Urinary bladder (tissue), 3 donors: ENCODE measurements at regions not wholly inside any gene's neighbourhood (a gene's known extent, or its start where the extent isn't known, plus 50 kb on each side); places are given as distances from the start of the nearest gene placed in this dataset.

Source experiments
- DNase-seq: peaks from one replicate; pipeline ENCODE4 v3.0.0-alpha.2; 2015; ENCODE audit errors: extremely low spot score
- H3K27ac ChIP-seq: one replicate; pipeline ENCODE4 v1.5.1; 2013; ENCODE audit warnings: low read depth, mild to moderate bottlenecking, moderate library complexity
- H3K36me3 ChIP-seq: one replicate; pipeline ENCODE4 v1.6.1; 2013; ENCODE audit warnings: mild to moderate bottlenecking, moderate library complexity; ENCODE audit not compliant: insufficient read depth
- H3K4me1 ChIP-seq: one replicate; pipeline ENCODE4 v1.6.1; 2013; ENCODE audit warnings: mild to moderate bottlenecking, moderate library complexity; ENCODE audit not compliant: insufficient read depth
- H3K4me3 ChIP-seq: one replicate; pipeline ENCODE4 v1.5.1; 2013; ENCODE audit warnings: low read depth, low read length
- WGBS: extraction: QIAGEN DNeasy Blood & Tissue Kit; methylation state at CpG from one replicate; pipeline ENCODE4 v1.1.7; 2013; 5-methylcytosine and 5-hydroxymethylcytosine counted together
- donor health status: healthy with polysubstance abuse.
- donor health status: healthy.

- WGBS = 95% methylated on average over 3 of the region's 3 CpGs
- no peaks in the 10 kb centered on the region for H3K4me1 ChIP-seq
- H3K4me3 ChIP-seq = no peak overlapping the region
- DNase-seq = no peak
- no peak overlapping the region for H3K27ac ChIP-seq
- no peaks in the 10 kb centered on the region for H3K36me3 ChIP-seq
Measured at GRCh38 chr1:213681788-213682340, 305.9 kb upstream of the PROX1 start.

- DNase-seq = no peak
- H3K4me1 ChIP-seq = no peaks in the 10 kb centered on the region
- H3K4me3 ChIP-seq = no peak overlapping the region
- H3K27ac ChIP-seq = no peak overlapping the region
- no peaks in the 10 kb centered on the region for H3K36me3 ChIP-seq
- WGBS = 74% methylated on average over 7 of the region's 7 CpGs
Measured at GRCh38 chr1:213683529-213683928, 304.2 kb upstream of the PROX1 start.

GRCh38 chr1:213684454-213684853, 303.3 kb upstream of the PROX1 start:
- WGBS = 94% methylated on average over 3 of the region's 3 CpGs
- no peak for DNase-seq
- no peaks in the 10 kb centered on the region for H3K4me1 ChIP-seq
- H3K4me3 ChIP-seq = no peak overlapping the region
- H3K36me3 ChIP-seq = no peaks in the 10 kb centered on the region
- H3K27ac ChIP-seq = no peak overlapping the region

DNA sequence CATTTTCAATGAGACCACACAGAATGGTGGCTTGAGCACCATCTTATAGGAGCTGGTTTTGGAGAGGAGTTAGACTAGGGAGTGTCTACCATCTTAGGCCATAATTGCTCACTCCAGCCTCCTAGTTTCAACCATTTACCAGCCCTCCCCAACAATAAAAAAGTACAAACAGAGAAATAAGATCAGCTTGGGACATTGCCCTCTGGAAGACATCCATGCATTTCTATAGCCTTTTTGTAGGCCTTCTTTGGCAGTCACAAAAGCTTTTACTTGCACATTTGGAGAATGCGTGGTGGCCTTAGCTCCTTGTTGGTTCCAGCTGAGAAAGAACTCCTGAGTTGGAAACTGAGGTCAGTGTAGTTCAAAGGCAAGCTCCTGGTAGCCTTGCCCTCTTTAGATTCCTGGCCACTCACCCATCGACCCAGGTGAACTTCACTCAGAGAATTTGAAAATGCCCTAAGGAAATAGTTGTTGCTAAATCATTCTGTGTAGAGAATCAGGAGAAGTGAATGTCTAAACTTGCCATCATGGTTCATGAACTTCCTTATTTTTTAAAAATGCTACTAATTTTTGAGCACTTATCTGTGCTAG, 301.7 kb upstream of the PROX1 start:
- Histone ChIP-seq H3K27ac (no peak overlapping the region), H3K4me1 (no peaks in the 10 kb centered on the region), H3K4me3 (no peak overlapping the region), H3K36me3 (no peaks in the 10 kb centered on the region)
- 79% methylated on average over 2 of the region's 2 CpGs for WGBS
- no peak for DNase-seq

GRCh38 chr1:213686983-213687382, 300.8 kb upstream of the PROX1 start:
- no peaks in the 10 kb centered on the region for H3K4me1 ChIP-seq
- 89% methylated on average over 3 of the region's 3 CpGs for WGBS
- no peak overlapping the region for H3K27ac ChIP-seq
- no peak for DNase-seq
- no peak overlapping the region for H3K4me3 ChIP-seq
- no peaks in the 10 kb centered on the region for H3K36me3 ChIP-seq

- H3K4me3 ChIP-seq = no peak overlapping the region
- no peaks in the 10 kb centered on the region for H3K4me1 ChIP-seq
- no peak for DNase-seq
- H3K36me3 ChIP-seq = no peaks in the 10 kb centered on the region
- 66% methylated on average over 7 of the region's 7 CpGs for WGBS
- no peak overlapping the region for H3K27ac ChIP-seq
Measured at GRCh38 chr1:213687832-213688231, 299.9 kb upstream of the PROX1 start.

- DNase-seq = no peak
- H3K4me3 ChIP-seq = no peak overlapping the region
- no peak overlapping the region for H3K27ac ChIP-seq
Measured at GRCh38 chr1:213688655-213689054, 299.1 kb upstream of the PROX1 start.

DNA sequence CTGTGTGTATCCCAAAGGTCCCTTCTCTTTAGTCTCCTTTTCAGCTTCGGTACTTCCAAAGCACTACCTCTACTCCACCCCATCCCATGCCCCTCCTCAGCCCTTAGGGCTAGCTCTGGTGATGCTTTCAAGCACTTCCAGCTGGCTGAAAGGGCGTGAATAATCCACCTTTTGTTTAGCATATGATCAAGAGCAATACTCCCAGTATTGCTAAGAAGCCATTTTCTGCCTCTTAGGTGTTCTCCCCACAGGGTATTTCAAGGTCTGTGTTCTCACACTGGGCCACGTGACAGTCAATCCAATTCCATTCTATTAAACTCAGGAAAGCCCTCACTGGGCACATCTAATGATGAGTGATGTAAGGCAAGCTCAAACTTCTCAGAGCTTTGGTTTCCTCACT, 298.5 kb upstream of the PROX1 start:
- DNase-seq = no peak
- Histone ChIP-seq H3K4me1 (no peaks in the 10 kb centered on the region), H3K36me3 (no peaks in the 10 kb centered on the region), H3K27ac (no peak overlapping the region), H3K4me3 (no peak overlapping the region)
- WGBS = 80% methylated on average over 3 of the region's 3 CpGs

More at GRCh38 chr1:213688655-213689054, 299.1 kb upstream of the PROX1 start:
- Histone ChIP-seq H3K4me1 (no peaks in the 10 kb centered on the region), H3K36me3 (no peaks in the 10 kb centered on the region)
- WGBS = 68% methylated on average over 2 of the region's 2 CpGs

DNA sequence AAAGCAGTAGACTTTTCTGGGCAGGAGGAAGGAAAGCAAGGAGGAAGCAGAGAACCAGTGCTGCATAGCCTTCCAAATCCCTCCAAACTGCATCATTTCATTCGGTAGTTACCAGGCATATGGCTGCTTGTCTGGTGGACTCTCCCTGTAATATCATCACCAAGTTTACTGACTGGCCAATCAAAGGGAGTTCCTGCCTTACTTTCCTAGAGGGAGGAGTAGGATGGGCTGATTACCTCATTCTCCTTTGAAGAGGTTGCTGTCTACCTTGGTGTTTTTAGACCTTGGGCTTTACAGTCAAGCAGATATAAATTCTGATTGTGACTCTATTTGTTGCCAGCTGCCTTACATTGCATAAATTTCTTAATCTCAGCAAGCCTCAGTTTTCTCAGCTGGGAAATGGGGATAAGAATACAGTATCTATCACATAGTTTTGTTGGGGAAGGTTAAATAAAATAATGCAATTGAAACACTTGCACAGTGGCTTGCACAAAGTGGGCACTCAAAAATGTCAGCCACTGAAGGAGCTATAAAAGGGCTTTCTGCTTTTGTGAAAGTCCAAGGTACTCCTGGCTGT, 297.3 kb upstream of the PROX1 start:
- no peaks in the 10 kb centered on the region for H3K4me1 ChIP-seq
- H3K36me3 ChIP-seq = no peaks in the 10 kb centered on the region
- H3K27ac ChIP-seq = no peak overlapping the region
- 82% methylated on average over 1 of the region's 1 CpG for WGBS
- no peak overlapping the region for H3K4me3 ChIP-seq
- no peak for DNase-seq

GRCh38 chr1:213692321-213692720, 295.5 kb upstream of the PROX1 start:
- H3K4me1 ChIP-seq = no peaks in the 10 kb centered on the region
- no peak for DNase-seq
- H3K27ac ChIP-seq = no peak overlapping the region
- WGBS = 50% methylated on average over 4 of the region's 4 CpGs
- H3K36me3 ChIP-seq = no peaks in the 10 kb centered on the region
- H3K4me3 ChIP-seq = no peak overlapping the region

DNA sequence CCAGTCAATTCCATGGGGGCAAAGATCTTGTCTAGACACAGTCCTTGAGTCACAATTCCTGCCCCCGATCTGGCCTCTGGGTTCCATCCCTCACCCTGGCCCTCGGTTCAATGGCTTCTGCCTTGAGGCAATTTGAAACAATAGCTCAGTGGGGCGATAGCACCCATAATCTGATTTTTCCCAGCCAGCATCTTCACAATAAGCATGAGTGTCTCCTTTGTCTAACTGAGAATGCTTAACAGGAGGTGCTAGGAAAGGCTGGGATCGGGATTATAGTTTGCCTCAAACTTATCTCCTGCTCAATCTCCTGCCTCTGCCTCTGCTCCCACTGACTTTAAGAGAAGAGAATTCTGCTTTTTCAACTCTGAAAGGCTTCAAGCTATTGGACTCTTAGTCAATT, 293.9 kb upstream of the PROX1 start:
- Histone ChIP-seq H3K36me3 (no peaks in the 10 kb centered on the region), H3K4me1 (no peaks in the 10 kb centered on the region), H3K27ac (no peak overlapping the region), H3K4me3 (no peak overlapping the region)
- no peak for DNase-seq
- 67% methylated on average over 4 of the region's 4 CpGs for WGBS

- Histone ChIP-seq H3K36me3 (no peaks in the 10 kb centered on the region), H3K4me1 (no peaks in the 10 kb centered on the region), H3K4me3 (no peak overlapping the region), H3K27ac (no peak overlapping the region)
- WGBS = 87% methylated on average over 4 of the region's 4 CpGs
- DNase-seq = no peak
Measured at GRCh38 chr1:213697192-213697802, 290.5 kb upstream of the PROX1 start.

- Histone ChIP-seq H3K4me1 (no peaks in the 10 kb centered on the region), H3K4me3 (no peak overlapping the region), H3K36me3 (no peaks in the 10 kb centered on the region), H3K27ac (no peak overlapping the region)
- no peak for DNase-seq
- 75% methylated on average over 5 of the region's 5 CpGs for WGBS
Measured at GRCh38 chr1:213698092-213698702, 289.6 kb upstream of the PROX1 start.

DNA sequence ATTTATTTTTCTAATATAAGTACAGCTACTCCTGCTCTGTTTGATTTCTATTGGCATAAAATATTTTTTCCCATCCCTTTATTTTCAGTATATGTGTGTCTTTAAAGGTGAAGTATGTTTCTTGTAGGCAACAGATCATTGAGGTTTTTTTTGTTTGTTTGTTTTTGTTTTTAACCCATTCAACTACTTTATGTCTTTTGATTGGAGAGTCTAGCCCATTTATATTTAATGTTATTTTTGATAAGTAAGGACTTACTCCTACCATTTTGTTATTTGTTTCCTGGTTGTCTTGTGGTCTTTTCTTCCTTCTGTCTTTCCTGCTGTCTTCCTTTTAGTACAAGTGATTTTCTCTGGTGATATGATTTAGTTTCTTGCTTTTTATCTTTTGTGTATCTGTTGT, 285.1 kb upstream of the PROX1 start:
- no peak for DNase-seq
- no peaks in the 10 kb centered on the region for H3K4me1 ChIP-seq
- no peak overlapping the region for H3K4me3 ChIP-seq
- no peaks in the 10 kb centered on the region for H3K36me3 ChIP-seq
- H3K27ac ChIP-seq = no peak overlapping the region
